SU-DHL-6 (cell line): ENCODE measurements at regions not wholly inside any gene's neighbourhood (a gene's known extent, or its start where the extent isn't known, plus 50 kb on each side); places are given as distances from the start of the nearest gene placed in this dataset.

Experiments
- H2AFZ ChIP-seq: fragments of 200-600 bp; sonication (generic); 2 replicates; pipeline ENCODE4 v1.6.1; 2014; ENCODE audit warnings: low read depth, mild to moderate bottlenecking, moderate library complexity, mixed read lengths, antibody characterized with exemption, low read length; ENCODE audit not compliant: severe bottlenecking
- H3F3A ChIP-seq: fragments of 200-600 bp; shearing (Covaris generic); 2 replicates; pipeline ENCODE4 v1.6.0; 2016; ENCODE audit warnings: antibody characterized with exemption, mild to moderate bottlenecking; ENCODE audit not compliant: insufficient read depth
- H3K27ac ChIP-seq: fragments of 200-600 bp; sonication (generic); 2 replicates; pipeline ENCODE4 v1.5.1; 2016; ENCODE audit warnings: low read depth, mild to moderate bottlenecking, low read length, moderate library complexity, mixed read lengths
- H3K27me3 ChIP-seq: fragments of 200-600 bp; sonication (generic), shearing (Covaris generic); 2 replicates; pipeline ENCODE4 v1.6.0; 2014; ENCODE audit warnings: mild to moderate bottlenecking, low read length
- H3K36me3 ChIP-seq: fragments of 200-600 bp; sonication (generic); 2 replicates; pipeline ENCODE4 v1.6.1; 2014; ENCODE audit warnings: mild to moderate bottlenecking, low read length, mixed read lengths
- H3K4me2 ChIP-seq: fragments of 300-600, 200-600 bp; shearing (Covaris generic), sonication (generic); 2 replicates; pipeline ENCODE4 v1.6.0; 2014; ENCODE audit warnings: low read length, low read depth, mild to moderate bottlenecking; ENCODE audit not compliant: poor library complexity, severe bottlenecking
- H3K4me3 ChIP-seq: fragments of 200-600 bp; sonication (generic); 2 replicates; pipeline ENCODE4 v1.5.1; 2014; ENCODE audit warnings: antibody characterized with exemption, low read length, mild to moderate bottlenecking, mixed read lengths; ENCODE audit not compliant: insufficient read depth, poor library complexity, severe bottlenecking
- H3K79me2 ChIP-seq: fragments of 200-600 bp; sonication (generic); 2 replicates; pipeline ENCODE4 v1.6.1; 2014; ENCODE audit warnings: mild to moderate bottlenecking, low read length, moderate library complexity; ENCODE audit not compliant: insufficient read depth
- H3K9ac ChIP-seq: fragments of 200-600 bp; sonication (generic); 2 replicates; pipeline ENCODE4 v1.7.0; 2014; ENCODE audit warnings: mild to moderate bottlenecking, low read length
- H3K9me2 ChIP-seq: fragments of 200-600 bp; sonication (generic); replicated peaks from 2 replicates; pipeline ENCODE4 v1.6.1; 2014; ENCODE audit warnings: low read length; ENCODE audit not compliant: insufficient read depth
- H3K9me3 ChIP-seq: fragments of 200-600 bp; sonication (generic); 2 replicates; pipeline ENCODE4 v1.6.1; 2014; ENCODE audit warnings: low read length, mixed read lengths; ENCODE audit not compliant: insufficient read depth
- H4K20me1 ChIP-seq: fragments of 200-600 bp; sonication (generic); 2 replicates; pipeline ENCODE4 v1.6.1; 2014; ENCODE audit warnings: low read depth, mild to moderate bottlenecking, antibody characterized with exemption, low read length, moderate library complexity, mixed read lengths
- CTCF ChIP-seq: fragments of 200-600 bp; sonication (generic); IDR thresholded peaks from one replicate; pipeline ENCODE4 v1.5.1; 2017; ENCODE audit warnings: antibody characterized with exemption, mild to moderate bottlenecking, low read length, moderate library complexity; ENCODE audit not compliant: insufficient read depth, poor library complexity, severe bottlenecking
- EZH2phosphoT487 ChIP-seq: fragments of 200-600 bp; sonication (generic), shearing (Covaris generic); conservative IDR thresholded peaks from 2 replicates; pipeline ENCODE4 v1.6.1; 2018; ENCODE audit warnings: mild to moderate bottlenecking, antibody characterized with exemption, low read length, moderate library complexity, mixed read lengths

GRCh38 chr5:57754616-57755015, 272.0 kb upstream of the ACTBL2 start:
- no peaks in the 10 kb centered on the region for H3K9me3 ChIP-seq
- H3K27ac ChIP-seq = no peak overlapping the region
- no peaks in the 10 kb centered on the region for H3K36me3 ChIP-seq
- no peak for TF ChIP-seq EZH2phosphoT487
- TF ChIP-seq CTCF = no peak
- no peaks in the 10 kb centered on the region for H3K79me2 ChIP-seq
- no peak overlapping the region for H2AFZ ChIP-seq
- H4K20me1 ChIP-seq = no peaks in the 10 kb centered on the region
- H3K4me2 ChIP-seq = no peak overlapping the region
- no peaks in the 10 kb centered on the region for H3F3A ChIP-seq
- H3K9ac ChIP-seq = no peak overlapping the region
- no peak overlapping the region for H3K4me3 ChIP-seq
- no peaks in the 10 kb centered on the region for H3K27me3 ChIP-seq
- no peaks in the 10 kb centered on the region for H3K9me2 ChIP-seq

- H3K4me2 ChIP-seq = no peak overlapping the region
- H2AFZ ChIP-seq = no peak overlapping the region
- no peaks in the 10 kb centered on the region for H3K9me2 ChIP-seq
- no peaks in the 10 kb centered on the region for H3K36me3 ChIP-seq
- H3K9me3 ChIP-seq = no peaks in the 10 kb centered on the region
- no peak overlapping the region for H3K9ac ChIP-seq
- no peaks in the 10 kb centered on the region for H4K20me1 ChIP-seq
- no peaks in the 10 kb centered on the region for H3F3A ChIP-seq
- H3K4me3 ChIP-seq = no peak overlapping the region
- no peak for TF ChIP-seq CTCF
- H3K27ac ChIP-seq = no peak overlapping the region
- no peaks in the 10 kb centered on the region for H3K79me2 ChIP-seq
- H3K27me3 ChIP-seq = no peaks in the 10 kb centered on the region
Measured at GRCh38 chr5:57753446-57753845, 270.8 kb upstream of the ACTBL2 start.

- TF ChIP-seq CTCF (no peak), EZH2phosphoT487 (no peak)
- H4K20me1 ChIP-seq = no peaks in the 10 kb centered on the region
- H3K79me2 ChIP-seq = no peaks in the 10 kb centered on the region
- H3K27me3 ChIP-seq = no peaks in the 10 kb centered on the region
- H2AFZ ChIP-seq = no peak overlapping the region
- no peak overlapping the region for H3K9ac ChIP-seq
- H3K9me3 ChIP-seq = no peaks in the 10 kb centered on the region
- H3K36me3 ChIP-seq = no peaks in the 10 kb centered on the region
- no peak overlapping the region for H3K27ac ChIP-seq
- no peak overlapping the region for H3K4me3 ChIP-seq
- no peaks in the 10 kb centered on the region for H3K9me2 ChIP-seq
- no peak overlapping the region for H3K4me2 ChIP-seq
- no peaks in the 10 kb centered on the region for H3F3A ChIP-seq
Measured at GRCh38 chr5:57751710-57752109, 269.1 kb upstream of the ACTBL2 start.

GRCh38 chr5:57750891-57751290, 268.3 kb upstream of the ACTBL2 start:
- H3K4me3 ChIP-seq = no peak overlapping the region
- no peaks in the 10 kb centered on the region for H3K36me3 ChIP-seq
- no peaks in the 10 kb centered on the region for H3K9me2 ChIP-seq
- H3K79me2 ChIP-seq = no peaks in the 10 kb centered on the region
- no peaks in the 10 kb centered on the region for H4K20me1 ChIP-seq
- H3K4me2 ChIP-seq = no peak overlapping the region
- no peak overlapping the region for H2AFZ ChIP-seq
- TF ChIP-seq EZH2phosphoT487 (no peak), CTCF (no peak)
- no peak overlapping the region for H3K9ac ChIP-seq
- H3K27me3 ChIP-seq = no peaks in the 10 kb centered on the region
- no peaks in the 10 kb centered on the region for H3F3A ChIP-seq
- no peak overlapping the region for H3K27ac ChIP-seq
- no peaks in the 10 kb centered on the region for H3K9me3 ChIP-seq
